Cardiac muscle cell (in vitro differentiated cells and primary cell): ENCODE measurements at regions not wholly inside any gene's neighbourhood (a gene's known extent, or its start where the extent isn't known, plus 50 kb on each side); places are given as distances from the start of the nearest gene placed in this dataset.

Experiments
- DNase-seq, 2 donors: peaks; one replicate each; pipeline versions ENCODE4 v3.0.0 to v3.0.0-alpha.2; 2010 to 2017; ENCODE audit warnings: low read depth in 1 of 2, low spot score in 1 of 2
- H3K27ac ChIP-seq: fragments of 200-600 bp; sonication (generic); 2 replicates; pipeline ENCODE4 v1.5.1; 2016
- H3K27me3 ChIP-seq: fragments of 200-600 bp; sonication (generic); 2 replicates; pipeline ENCODE4 v1.6.0; 2016; ENCODE audit warnings: control low read depth
- H3K36me3 ChIP-seq: fragments of 200-600 bp; sonication (generic); 2 replicates; pipeline ENCODE4 v1.5.1; 2016; ENCODE audit warnings: control low read depth
- H3K4me1 ChIP-seq: fragments of 200-600 bp; sonication (generic); 2 replicates; pipeline ENCODE4 v1.8.1; 2017; ENCODE audit warnings: low read depth, mild to moderate bottlenecking, mixed run types
- H3K4me3 ChIP-seq: fragments of 200-600 bp; sonication (generic); 2 replicates; pipeline ENCODE4 v1.5.1; 2016; ENCODE audit warnings: mild to moderate bottlenecking
- H3K9me3 ChIP-seq: fragments of 200-600 bp; sonication (generic); 2 replicates; pipeline ENCODE4 v1.5.1; 2017; ENCODE audit warnings: low read depth, mild to moderate bottlenecking, control low read depth
- TF ChIP-seq, protein P1 (sequence below): IDR thresholded peaks from 2 replicates; pipeline ENCODE4 v1.5.1; 2012; ENCODE audit warnings: low read depth, mild to moderate bottlenecking, low read length

DNA sequence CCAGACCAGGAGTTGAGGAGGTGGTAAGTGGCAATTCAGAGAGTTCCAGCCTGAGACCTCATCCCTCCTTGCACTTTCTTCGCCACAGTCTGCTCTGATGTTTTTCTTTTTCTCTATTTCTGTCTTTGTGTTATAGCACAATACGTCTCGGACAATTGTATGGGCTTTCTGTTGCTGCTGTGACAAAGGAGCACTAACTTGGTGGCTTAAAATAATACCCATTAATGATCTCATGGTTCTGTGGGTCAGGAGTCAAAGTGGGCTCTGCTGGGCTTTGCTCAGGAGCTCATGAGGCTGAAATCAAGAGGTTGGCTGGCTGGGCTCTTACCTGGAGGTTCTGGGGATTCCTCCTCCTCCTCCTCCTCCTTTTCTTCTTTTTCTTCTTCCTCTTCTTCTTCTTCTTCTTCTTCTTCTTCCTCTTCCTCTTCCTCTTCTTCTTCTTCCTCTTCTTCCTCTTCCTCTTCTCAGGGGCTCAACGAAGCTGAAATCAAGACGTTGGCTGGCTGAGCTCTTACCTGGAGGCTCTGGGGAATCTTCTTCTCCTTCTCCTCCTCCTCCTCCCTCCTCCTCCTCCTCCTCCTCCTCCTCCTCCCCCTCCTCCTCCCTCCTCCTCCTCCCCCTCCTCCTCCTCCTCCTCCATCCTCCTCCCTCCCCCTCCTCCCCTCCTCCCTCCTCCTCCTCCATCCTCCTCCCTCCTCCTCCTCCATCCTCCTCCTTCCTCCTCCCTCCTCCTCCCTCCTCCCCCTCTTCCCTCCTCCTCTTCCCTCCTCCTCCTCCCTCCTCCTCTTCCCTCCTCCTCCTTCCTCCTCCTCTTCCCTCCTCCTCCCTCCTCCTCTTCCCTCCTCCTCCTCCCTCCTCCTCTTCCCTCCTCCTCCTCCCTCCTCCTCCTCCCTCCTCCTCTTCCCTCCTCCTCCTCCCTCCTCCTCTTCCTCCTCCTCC lies 104.0 kb downstream of the GATA6 start:
- no peak for DNase-seq
- peaks cover 6% of the 10 kb centered on the region for H3K4me1 ChIP-seq
- H3K36me3 ChIP-seq: no peaks in the 10 kb centered on the region
- no peak overlapping the region for H3K27ac ChIP-seq
- no peak overlapping the region for H3K4me3 ChIP-seq
- H3K27me3 ChIP-seq: no peaks in the 10 kb centered on the region
- TF ChIP-seq, protein P1, sequence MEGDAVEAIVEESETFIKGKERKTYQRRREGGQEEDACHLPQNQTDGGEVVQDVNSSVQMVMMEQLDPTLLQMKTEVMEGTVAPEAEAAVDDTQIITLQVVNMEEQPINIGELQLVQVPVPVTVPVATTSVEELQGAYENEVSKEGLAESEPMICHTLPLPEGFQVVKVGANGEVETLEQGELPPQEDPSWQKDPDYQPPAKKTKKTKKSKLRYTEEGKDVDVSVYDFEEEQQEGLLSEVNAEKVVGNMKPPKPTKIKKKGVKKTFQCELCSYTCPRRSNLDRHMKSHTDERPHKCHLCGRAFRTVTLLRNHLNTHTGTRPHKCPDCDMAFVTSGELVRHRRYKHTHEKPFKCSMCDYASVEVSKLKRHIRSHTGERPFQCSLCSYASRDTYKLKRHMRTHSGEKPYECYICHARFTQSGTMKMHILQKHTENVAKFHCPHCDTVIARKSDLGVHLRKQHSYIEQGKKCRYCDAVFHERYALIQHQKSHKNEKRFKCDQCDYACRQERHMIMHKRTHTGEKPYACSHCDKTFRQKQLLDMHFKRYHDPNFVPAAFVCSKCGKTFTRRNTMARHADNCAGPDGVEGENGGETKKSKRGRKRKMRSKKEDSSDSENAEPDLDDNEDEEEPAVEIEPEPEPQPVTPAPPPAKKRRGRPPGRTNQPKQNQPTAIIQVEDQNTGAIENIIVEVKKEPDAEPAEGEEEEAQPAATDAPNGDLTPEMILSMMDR: no peak
- H3K9me3 ChIP-seq: no peaks in the 10 kb centered on the region

- no peaks in the 10 kb centered on the region for H3K36me3 ChIP-seq
- no peaks in the 10 kb centered on the region for H3K27me3 ChIP-seq
- H3K9me3 ChIP-seq: no peaks in the 10 kb centered on the region
- peaks cover 9% of the 10 kb centered on the region for H3K4me1 ChIP-seq
- no peak overlapping the region for H3K4me3 ChIP-seq
- no peak overlapping the region for H3K27ac ChIP-seq
- DNase-seq: peak in 1 of 2 donors; percentile 16
- TF ChIP-seq, protein P1: no peak
Observed at GRCh38 chr18:22272242-22272641, 102.9 kb downstream of the GATA6 start.

GRCh38 chr18:22271030-22271429 lies 101.6 kb downstream of the GATA6 start:
- Histone ChIP-seq H3K36me3 (no peaks in the 10 kb centered on the region), H3K27ac (no peak overlapping the region), H3K27me3 (no peaks in the 10 kb centered on the region), H3K9me3 (no peaks in the 10 kb centered on the region), H3K4me1 (peaks cover 9% of the 10 kb centered on the region), H3K4me3 (no peak overlapping the region)
- DNase-seq: no peak
- TF ChIP-seq, protein P1: no peak

- peaks cover 9% of the 10 kb centered on the region for H3K4me1 ChIP-seq
- no peak overlapping the region for H3K4me3 ChIP-seq
- H3K9me3 ChIP-seq: no peaks in the 10 kb centered on the region
- H3K36me3 ChIP-seq: no peaks in the 10 kb centered on the region
- DNase-seq: no peak
- H3K27me3 ChIP-seq: no peaks in the 10 kb centered on the region
- TF ChIP-seq, protein P1: no peak
- H3K27ac ChIP-seq: peak overlapping the region; percentile 63
Observed at GRCh38 chr18:22268641-22269128, 99.3 kb downstream of the GATA6 start.

- peaks cover 9% of the 10 kb centered on the region for H3K4me1 ChIP-seq
- H3K4me3 ChIP-seq: no peak overlapping the region
- H3K9me3 ChIP-seq: no peaks in the 10 kb centered on the region
- H3K27ac ChIP-seq: peak overlapping the region; percentile 63
- no peaks in the 10 kb centered on the region for H3K27me3 ChIP-seq
- peak; percentile 24 to 75 for DNase-seq
- H3K36me3 ChIP-seq: no peaks in the 10 kb centered on the region
- TF ChIP-seq, protein P1: no peak
Observed at GRCh38 chr18:22267697-22268096, 98.3 kb downstream of the GATA6 start.
